Erythroblast (primary cell): ENCODE measurements at regions not wholly inside any gene's neighbourhood (a gene's known extent, or its start where the extent isn't known, plus 50 kb on each side); places are given as distances from the start of the nearest gene placed in this dataset.

Source experiments
- GATA1 ChIP-seq: IDR thresholded peaks from 2 replicates; pipeline ENCODE4 v1.6.1; 2011; ENCODE audit warnings: low read depth, mild to moderate bottlenecking, control low read depth, low read length, moderate library complexity
- POLR2A ChIP-seq: IDR thresholded peaks from 2 replicates; pipeline ENCODE4 v1.6.1; 2011; ENCODE audit warnings: mild to moderate bottlenecking, low read length

- TF ChIP-seq POLR2A: no peak
- no peak for TF ChIP-seq GATA1
Observed at GRCh38 chr3:135393159-135393558, 572.4 kb upstream of the PPP2R3A start.
